HEK293 (cell line): ENCODE measurements at regions not wholly inside any gene's neighbourhood (a gene's known extent, or its start where the extent isn't known, plus 50 kb on each side); places are given as distances from the start of the nearest gene placed in this dataset.

Experiments used
- CTCF ChIA-PET: fragments of 350-600 bp; formaldehyde crosslinking; extraction: SDS; loops from one replicate; lab custom pipeline; 2021; ENCODE audit warnings: antibody characterized with exemption; lab: Yijun Ruan, JAX
- POLR2A ChIA-PET: fragments of 300-600 bp; formaldehyde crosslinking; extraction: SDS; loops from one replicate; lab custom pipeline; 2020; ENCODE audit warnings: antibody characterized with exemption, inconsistent platforms; lab: Yijun Ruan, JAX
- H3K27ac ChIP-seq: fragments of 200-500 bp; sonication (Bioruptor generic); 2 replicates; pipeline ENCODE4 v1.5.1; 2014; ENCODE audit warnings: low read depth, low read length, control low read depth, inconsistent platforms; ENCODE audit errors: extremely low read depth
- H3K36me3 ChIP-seq, 2 experiments: fragments of 200-500 bp in 1 of 2; sonication (Bioruptor generic) in 1 of 2; 1 replicate in 1 of 2; 2 replicates in 1 of 2; pipeline ENCODE4 v1.5.1; 2014 to 2017; ENCODE audit warnings: inconsistent platforms in 2 of 2, low read length in 2 of 2; ENCODE audit not compliant: control insufficient read depth in 2 of 2, insufficient read depth in 1 of 2
- H3K4me1 ChIP-seq: fragments of 200-500 bp; sonication (Bioruptor generic); 2 replicates; pipeline ENCODE4 v1.5.1; 2014; ENCODE audit warnings: mild to moderate bottlenecking, low read length, inconsistent platforms; ENCODE audit not compliant: control insufficient read depth, insufficient read depth
- H3K4me3 ChIP-seq: 2 replicates; pipeline ENCODE4 v1.5.1; 2011; ENCODE audit warnings: low read depth, mild to moderate bottlenecking, control low read depth, low read length, moderate library complexity
- H3K9me3 ChIP-seq: fragments of 200-500 bp; sonication (Bioruptor generic); 2 replicates; pipeline ENCODE4 v1.5.1; 2014; ENCODE audit warnings: low read depth, low read length, inconsistent platforms; ENCODE audit not compliant: control insufficient read depth, insufficient read depth
- FEZF1 ChIP-seq: fragments of 450-650 bp; formaldehyde crosslinking; IDR thresholded peaks from 2 replicates; pipeline ENCODE4 v1.5.1; 2016; ENCODE audit warnings: missing biosample characterization, missing genetic modification characterization
- GLI4 ChIP-seq: fragments of 450-650 bp; formaldehyde crosslinking; IDR thresholded peaks from 2 replicates; pipeline ENCODE4 v1.5.1; 2016; ENCODE audit warnings: missing biosample characterization, missing genetic modification characterization
- KLF9 ChIP-seq: fragments of 450-650 bp; formaldehyde crosslinking; IDR thresholded peaks from 2 replicates; pipeline ENCODE4 v1.5.1; 2016; ENCODE audit warnings: missing biosample characterization, missing genetic modification characterization, low read depth
- MEIS1 ChIP-seq: sonication (generic); formaldehyde crosslinking; IDR thresholded peaks from 2 replicates; pipeline ENCODE4 v1.8.1; 2022; ENCODE audit warnings: missing genetic modification reagents, mild to moderate bottlenecking, borderline replicate concordance
- PRDM1 ChIP-seq: fragments of 450-650 bp; formaldehyde crosslinking; IDR thresholded peaks from 2 replicates; pipeline ENCODE4; 2016; ENCODE audit warnings: missing biosample characterization, missing genetic modification characterization
- WT1 ChIP-seq: fragments of 450-650 bp; formaldehyde crosslinking; IDR thresholded peaks from 2 replicates; pipeline ENCODE4 v1.5.1; 2016; ENCODE audit warnings: missing biosample characterization, missing genetic modification characterization
- ZBTB20 ChIP-seq: fragments of 450-650 bp; formaldehyde crosslinking; IDR thresholded peaks from 2 replicates; pipeline ENCODE4 v1.5.1; 2016; ENCODE audit warnings: missing biosample characterization, missing genetic modification characterization
- ZFP3 ChIP-seq: fragments of 450-650 bp; formaldehyde crosslinking; IDR thresholded peaks from 2 replicates; pipeline ENCODE4 v1.5.1; 2016; ENCODE audit warnings: low read depth, missing biosample characterization, missing genetic modification characterization
- ZNF140 ChIP-seq: fragments of 450-650 bp; formaldehyde crosslinking; IDR thresholded peaks from 2 replicates; pipeline ENCODE4 v1.5.1; 2016; ENCODE audit warnings: missing biosample characterization, missing genetic modification characterization
- ZNF19 ChIP-seq: fragments of 450-650 bp; formaldehyde crosslinking; IDR thresholded peaks from 2 replicates; pipeline ENCODE4; 2016; ENCODE audit warnings: missing biosample characterization, missing genetic modification characterization, low read depth
- ZNF292 ChIP-seq: fragments of 450-650 bp; formaldehyde crosslinking; IDR thresholded peaks from 2 replicates; pipeline ENCODE4 v1.5.1; 2016; ENCODE audit warnings: low read depth, missing biosample characterization, missing genetic modification characterization, borderline replicate concordance
- ZNF404 ChIP-seq: fragments of 450-650 bp; formaldehyde crosslinking; IDR thresholded peaks from 2 replicates; pipeline ENCODE4 v1.5.1; 2017; ENCODE audit warnings: missing biosample characterization, missing genetic modification characterization
- ZNF544 ChIP-seq: fragments of 450-650 bp; formaldehyde crosslinking; IDR thresholded peaks from 2 replicates; pipeline ENCODE4 v1.5.0; 2017; ENCODE audit warnings: missing biosample characterization, missing genetic modification characterization
- ZNF561 ChIP-seq: fragments of 450-650 bp; IDR thresholded peaks from 2 replicates; pipeline ENCODE4 v1.5.1; 2018; ENCODE audit warnings: missing biosample characterization, missing genetic modification characterization, borderline replicate concordance
- ZNF626 ChIP-seq: fragments of 450-650 bp; sonication (Bioruptor Pico); formaldehyde crosslinking; IDR thresholded peaks from 2 replicates; pipeline ENCODE4 v1.5.1; 2018; ENCODE audit warnings: missing biosample characterization, missing genetic modification characterization, inconsistent platforms
- ZNF664 ChIP-seq: fragments of 450-650 bp; formaldehyde crosslinking; IDR thresholded peaks from 2 replicates; pipeline ENCODE4 v1.5.1; 2016; ENCODE audit warnings: missing biosample characterization, missing genetic modification characterization
- TF ChIP-seq, protein P1 (sequence below): fragments of 450-650 bp; formaldehyde crosslinking; IDR thresholded peaks from 2 replicates; pipeline ENCODE4 v1.5.1; 2016; ENCODE audit warnings: missing biosample characterization, missing genetic modification characterization
- TF ChIP-seq, protein P2 (sequence below): fragments of 450-650 bp; formaldehyde crosslinking; IDR thresholded peaks from 2 replicates; pipeline ENCODE4 v1.5.1; 2016; ENCODE audit warnings: missing biosample characterization, missing genetic modification characterization
- TF ChIP-seq, protein P3 (sequence below): fragments of 450-650 bp; IDR thresholded peaks from 2 replicates; pipeline ENCODE4 v1.5.1; 2018; ENCODE audit warnings: missing biosample characterization, missing genetic modification characterization
- TF ChIP-seq, protein P4 (sequence below): fragments of 450-650 bp; formaldehyde crosslinking; IDR thresholded peaks from 2 replicates; pipeline ENCODE4 v1.5.0; 2017; ENCODE audit warnings: missing biosample characterization, missing genetic modification characterization, borderline replicate concordance

DNA sequence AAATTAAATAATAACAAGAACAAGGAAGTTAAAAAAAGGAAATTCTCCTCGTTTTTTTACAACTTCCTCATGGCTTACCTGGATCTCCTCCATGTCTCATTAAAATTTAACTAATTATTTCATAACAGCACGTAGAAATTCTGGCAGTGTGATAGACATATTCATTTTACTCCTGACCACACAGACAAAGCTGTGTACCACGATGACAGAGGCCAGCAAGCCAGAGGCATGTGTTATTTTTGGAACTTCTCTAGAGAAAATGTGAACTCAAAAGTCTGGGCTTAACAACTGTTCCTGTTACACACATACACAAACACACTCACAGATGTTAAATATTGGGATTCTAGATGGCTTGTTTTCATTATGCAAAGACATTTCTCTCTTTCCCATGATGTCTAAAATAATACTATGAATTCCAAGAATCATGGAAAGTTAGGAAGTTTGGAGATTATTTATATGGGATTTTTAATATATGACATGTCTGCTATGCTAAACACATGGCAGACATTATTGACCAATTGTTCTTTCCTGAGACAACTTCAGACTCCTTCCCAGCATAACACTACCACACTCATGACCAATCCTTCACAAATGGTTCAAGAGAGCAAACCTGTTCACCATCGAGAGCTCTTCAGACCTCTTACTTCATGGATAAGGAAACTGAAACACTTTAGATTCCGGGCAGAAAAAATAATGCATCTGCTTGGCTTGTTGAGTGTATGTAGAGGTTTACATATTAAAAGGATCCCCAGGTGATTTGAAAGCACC lies 158.7 kb downstream of the DACT1 start (continued):
- TF ChIP-seq ZNF664 (tag by site-specific recombination) (no peak), ZNF140 (tag by site-specific recombination) (no peak), ZNF292 (tag by site-specific recombination) (no peak), ZNF626 (tag by site-specific recombination) (no peak), WT1 (tag by site-specific recombination) (no peak), ZFP3 (tag by site-specific recombination) (no peak)
- TF ChIP-seq, protein P1, sequence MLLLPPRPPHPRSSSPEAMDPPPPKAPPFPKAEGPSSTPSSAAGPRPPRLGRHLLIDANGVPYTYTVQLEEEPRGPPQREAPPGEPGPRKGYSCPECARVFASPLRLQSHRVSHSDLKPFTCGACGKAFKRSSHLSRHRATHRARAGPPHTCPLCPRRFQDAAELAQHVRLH (tag by site-specific recombination) = no peak

DNA sequence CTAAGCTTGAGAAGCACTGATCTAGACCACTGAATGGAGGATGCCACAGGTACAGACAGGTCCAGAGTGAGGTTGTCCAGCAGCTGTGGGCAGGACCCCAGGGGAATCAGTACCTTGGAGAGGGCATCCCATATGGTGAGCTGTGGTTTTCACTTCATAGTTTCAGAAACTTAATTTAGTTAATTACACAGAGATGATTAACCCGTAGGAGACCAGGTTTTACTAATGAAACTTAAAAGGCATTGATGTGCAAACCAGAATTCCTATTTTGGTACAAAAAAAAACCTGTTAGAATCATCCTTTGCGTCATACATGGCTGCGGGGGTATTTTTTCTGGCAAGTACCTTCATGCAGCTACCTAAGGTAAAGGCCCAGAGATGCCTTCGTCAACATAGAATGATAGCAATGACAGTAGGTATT lies 159.3 kb downstream of the DACT1 start:
- ChIA-PET POLR2A (no interaction called here), CTCF (interaction anchor here (0.6 to 1.0 kb wide), 3 partner anchors 31 to 296 kb away, joined by 3 to 4 read pairs (median 3); no protein-coding TSS in a partner anchor)
- H3K4me1 ChIP-seq = peaks cover 7% of the 10 kb centered on the region; the same call in 1 of the 2 replicates
- H3K9me3 ChIP-seq = no peaks in the 10 kb centered on the region
- no peak for TF ChIP-seq ZNF561 (tag by site-specific recombination)
- TF ChIP-seq KLF9 (tag by site-specific recombination) = no peak
- no peak for TF ChIP-seq WT1 (tag by site-specific recombination)
- TF ChIP-seq PRDM1 (tag by site-specific recombination) = no peak
- TF ChIP-seq, protein P2, sequence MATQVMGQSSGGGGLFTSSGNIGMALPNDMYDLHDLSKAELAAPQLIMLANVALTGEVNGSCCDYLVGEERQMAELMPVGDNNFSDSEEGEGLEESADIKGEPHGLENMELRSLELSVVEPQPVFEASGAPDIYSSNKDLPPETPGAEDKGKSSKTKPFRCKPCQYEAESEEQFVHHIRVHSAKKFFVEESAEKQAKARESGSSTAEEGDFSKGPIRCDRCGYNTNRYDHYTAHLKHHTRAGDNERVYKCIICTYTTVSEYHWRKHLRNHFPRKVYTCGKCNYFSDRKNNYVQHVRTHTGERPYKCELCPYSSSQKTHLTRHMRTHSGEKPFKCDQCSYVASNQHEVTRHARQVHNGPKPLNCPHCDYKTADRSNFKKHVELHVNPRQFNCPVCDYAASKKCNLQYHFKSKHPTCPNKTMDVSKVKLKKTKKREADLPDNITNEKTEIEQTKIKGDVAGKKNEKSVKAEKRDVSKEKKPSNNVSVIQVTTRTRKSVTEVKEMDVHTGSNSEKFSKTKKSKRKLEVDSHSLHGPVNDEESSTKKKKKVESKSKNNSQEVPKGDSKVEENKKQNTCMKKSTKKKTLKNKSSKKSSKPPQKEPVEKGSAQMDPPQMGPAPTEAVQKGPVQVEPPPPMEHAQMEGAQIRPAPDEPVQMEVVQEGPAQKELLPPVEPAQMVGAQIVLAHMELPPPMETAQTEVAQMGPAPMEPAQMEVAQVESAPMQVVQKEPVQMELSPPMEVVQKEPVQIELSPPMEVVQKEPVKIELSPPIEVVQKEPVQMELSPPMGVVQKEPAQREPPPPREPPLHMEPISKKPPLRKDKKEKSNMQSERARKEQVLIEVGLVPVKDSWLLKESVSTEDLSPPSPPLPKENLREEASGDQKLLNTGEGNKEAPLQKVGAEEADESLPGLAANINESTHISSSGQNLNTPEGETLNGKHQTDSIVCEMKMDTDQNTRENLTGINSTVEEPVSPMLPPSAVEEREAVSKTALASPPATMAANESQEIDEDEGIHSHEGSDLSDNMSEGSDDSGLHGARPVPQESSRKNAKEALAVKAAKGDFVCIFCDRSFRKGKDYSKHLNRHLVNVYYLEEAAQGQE (tag by site-specific recombination) = peak; percentile 91
- no peak overlapping the region for H3K27ac ChIP-seq
- no peak overlapping the region for H3K4me3 ChIP-seq
- no peaks in the 10 kb centered on the region for H3K36me3 ChIP-seq

DNA sequence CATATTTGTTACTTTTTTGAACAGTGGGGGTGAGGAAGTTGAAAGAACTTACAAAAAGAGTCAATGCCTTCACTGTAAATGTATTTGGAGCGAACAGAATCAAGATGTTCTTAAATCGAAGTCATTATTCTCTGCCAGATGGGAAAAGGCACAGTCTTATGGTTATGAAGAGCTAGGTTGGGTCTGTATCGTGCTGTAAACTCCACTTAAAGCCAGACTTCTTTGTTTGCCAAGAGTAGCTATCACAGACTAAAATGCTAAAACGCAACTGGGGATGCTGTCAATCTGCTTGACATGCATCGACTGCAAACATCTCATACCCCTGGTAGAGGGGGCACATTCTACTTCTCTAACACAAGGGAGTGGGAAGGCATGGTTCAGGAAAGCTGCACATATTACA lies 160.4 kb downstream of the DACT1 start:
- Histone ChIP-seq H3K9me3 (no peaks in the 10 kb centered on the region), H3K4me3 (no peak overlapping the region), H3K27ac (no peak overlapping the region), H3K36me3 (no peaks in the 10 kb centered on the region), H3K4me1 (peaks cover 4% of the 10 kb centered on the region; the same call in 1 of the 2 replicates)
- ChIA-PET POLR2A (no interaction called here), CTCF (no interaction called here)
- no peak for TF ChIP-seq ZBTB20 (tag by site-specific recombination)

DNA sequence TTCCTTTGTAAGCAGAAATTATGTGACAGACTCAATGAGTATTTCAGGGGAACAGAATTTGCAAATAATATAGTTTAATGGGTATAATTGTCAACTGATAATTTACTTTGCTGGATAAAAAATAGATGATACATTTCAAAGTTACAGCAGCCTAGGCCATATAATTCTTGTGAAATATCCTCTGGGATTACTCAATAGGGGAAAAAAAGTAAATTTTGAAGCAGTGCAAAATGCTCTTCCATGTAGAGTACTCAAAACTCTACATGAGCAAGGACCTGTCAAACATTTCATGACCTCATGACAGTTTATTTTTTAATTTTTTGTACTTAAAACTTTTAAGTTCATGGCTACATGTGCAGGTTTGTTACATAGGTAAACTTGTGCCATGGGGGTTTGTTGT lies 163.3 kb downstream of the DACT1 start:
- peaks cover 13% of the 10 kb centered on the region for H3K4me1 ChIP-seq
- no peak overlapping the region for H3K4me3 ChIP-seq
- H3K9me3 ChIP-seq = no peaks in the 10 kb centered on the region
- ChIA-PET POLR2A (no interaction called here), CTCF (interaction anchor here (0.6 kb wide), 1 partner anchor 30 kb away, joined by 5 read pairs; no protein-coding TSS in a partner anchor)
- no peak overlapping the region for H3K27ac ChIP-seq
- no peaks in the 10 kb centered on the region for H3K36me3 ChIP-seq
- no peak for TF ChIP-seq GLI4 (tag by site-specific recombination)
- no peak for TF ChIP-seq MEIS1 (CRISPR knock-in tag)
- TF ChIP-seq ZNF19 = no peak
- no peak for TF ChIP-seq ZNF404 (tag by site-specific recombination)
- TF ChIP-seq FEZF1 (tag by site-specific recombination) = no peak
- no peak for TF ChIP-seq ZNF626 (tag by site-specific recombination)
- no peak for TF ChIP-seq ZNF544 (tag by site-specific recombination)
- TF ChIP-seq, protein P3, sequence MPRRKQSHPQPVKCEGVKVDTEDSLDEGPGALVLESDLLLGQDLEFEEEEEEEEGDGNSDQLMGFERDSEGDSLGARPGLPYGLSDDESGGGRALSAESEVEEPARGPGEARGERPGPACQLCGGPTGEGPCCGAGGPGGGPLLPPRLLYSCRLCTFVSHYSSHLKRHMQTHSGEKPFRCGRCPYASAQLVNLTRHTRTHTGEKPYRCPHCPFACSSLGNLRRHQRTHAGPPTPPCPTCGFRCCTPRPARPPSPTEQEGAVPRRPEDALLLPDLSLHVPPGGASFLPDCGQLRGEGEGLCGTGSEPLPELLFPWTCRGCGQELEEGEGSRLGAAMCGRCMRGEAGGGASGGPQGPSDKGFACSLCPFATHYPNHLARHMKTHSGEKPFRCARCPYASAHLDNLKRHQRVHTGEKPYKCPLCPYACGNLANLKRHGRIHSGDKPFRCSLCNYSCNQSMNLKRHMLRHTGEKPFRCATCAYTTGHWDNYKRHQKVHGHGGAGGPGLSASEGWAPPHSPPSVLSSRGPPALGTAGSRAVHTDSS (tag by site-specific recombination) = no peak
- TF ChIP-seq, protein P4, sequence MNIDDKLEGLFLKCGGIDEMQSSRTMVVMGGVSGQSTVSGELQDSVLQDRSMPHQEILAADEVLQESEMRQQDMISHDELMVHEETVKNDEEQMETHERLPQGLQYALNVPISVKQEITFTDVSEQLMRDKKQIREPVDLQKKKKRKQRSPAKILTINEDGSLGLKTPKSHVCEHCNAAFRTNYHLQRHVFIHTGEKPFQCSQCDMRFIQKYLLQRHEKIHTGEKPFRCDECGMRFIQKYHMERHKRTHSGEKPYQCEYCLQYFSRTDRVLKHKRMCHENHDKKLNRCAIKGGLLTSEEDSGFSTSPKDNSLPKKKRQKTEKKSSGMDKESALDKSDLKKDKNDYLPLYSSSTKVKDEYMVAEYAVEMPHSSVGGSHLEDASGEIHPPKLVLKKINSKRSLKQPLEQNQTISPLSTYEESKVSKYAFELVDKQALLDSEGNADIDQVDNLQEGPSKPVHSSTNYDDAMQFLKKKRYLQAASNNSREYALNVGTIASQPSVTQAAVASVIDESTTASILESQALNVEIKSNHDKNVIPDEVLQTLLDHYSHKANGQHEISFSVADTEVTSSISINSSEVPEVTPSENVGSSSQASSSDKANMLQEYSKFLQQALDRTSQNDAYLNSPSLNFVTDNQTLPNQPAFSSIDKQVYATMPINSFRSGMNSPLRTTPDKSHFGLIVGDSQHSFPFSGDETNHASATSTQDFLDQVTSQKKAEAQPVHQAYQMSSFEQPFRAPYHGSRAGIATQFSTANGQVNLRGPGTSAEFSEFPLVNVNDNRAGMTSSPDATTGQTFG = no peak
